NCI-H774 (cell line): ENCODE measurements at regions not wholly inside any gene's neighbourhood (a gene's known extent, or its start where the extent isn't known, plus 50 kb on each side); places are given as distances from the start of the nearest gene placed in this dataset.

ENCODE experiments used
- DNase-seq: peaks from one replicate; lab custom pipeline; 2025; lab: John Stamatoyannopoulos, UW

GRCh38 chr1:94592571-94592920, 51.0 kb upstream of the F3 start:
- no peak for DNase-seq

DNA sequence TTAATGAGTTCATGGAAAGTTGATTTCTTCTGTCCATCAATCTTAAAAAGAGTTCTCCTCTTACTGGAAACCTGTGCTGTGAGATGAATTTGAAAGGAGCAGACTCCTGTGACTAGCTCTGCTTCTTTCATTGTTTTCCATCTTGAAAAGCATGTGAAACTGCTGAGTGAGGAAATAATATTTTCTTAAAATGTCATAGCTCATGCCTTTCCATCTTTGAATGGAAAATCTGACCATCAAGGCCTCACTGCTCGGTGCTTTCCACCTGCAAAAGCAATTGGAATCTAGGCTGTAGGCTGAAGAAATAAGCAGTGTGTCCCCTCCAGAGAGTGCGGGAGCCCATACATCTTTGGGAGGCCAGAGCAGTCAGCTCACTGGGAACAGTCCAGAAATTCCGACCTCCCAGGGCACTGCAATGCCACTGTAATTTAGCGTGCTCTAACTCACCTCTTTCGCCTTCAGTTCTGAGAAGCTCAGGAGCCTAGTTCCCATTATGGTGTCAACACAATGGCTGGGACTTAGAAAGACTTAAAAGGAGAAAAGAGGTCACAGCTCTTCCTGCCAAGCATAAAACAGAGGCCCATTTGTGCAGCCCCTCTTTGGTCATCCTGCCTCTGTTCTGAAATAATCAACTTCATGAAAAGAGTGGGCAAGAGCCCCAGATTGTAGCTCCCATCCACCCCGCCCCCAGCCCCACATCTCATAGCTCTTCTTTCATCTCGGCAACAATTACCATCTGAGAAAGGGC, 50.4 kb upstream of the F3 start:
- no peak for DNase-seq
